Brain microvascular endothelial cell (primary cell): ENCODE measurements at regions not wholly inside any gene's neighbourhood (a gene's known extent, or its start where the extent isn't known, plus 50 kb on each side); places are given as distances from the start of the nearest gene placed in this dataset.

Experiments
- DNase-seq: peaks from one replicate; pipeline ENCODE4 v3.0.0-alpha.2; 2020
- H3K27ac ChIP-seq: fragments of 250-450 bp; sonication (Bioruptor Pico); 2 replicates; pipeline ENCODE4 v1.5.1; 2020; ENCODE audit warnings: mild to moderate bottlenecking, moderate library complexity
- H3K27me3 ChIP-seq: fragments of 250-450 bp; sonication (Bioruptor Pico); replicated peaks from 2 replicates; pipeline ENCODE4 v1.5.1; 2020; ENCODE audit warnings: mild to moderate bottlenecking
- H3K36me3 ChIP-seq: fragments of 250-450 bp; sonication (Bioruptor Pico); replicated peaks from 2 replicates; pipeline ENCODE4 v1.5.1; 2020; ENCODE audit warnings: mild to moderate bottlenecking
- H3K4me3 ChIP-seq: 2 replicates; pipeline ENCODE4 v1.5.1; 2011; ENCODE audit warnings: low read depth, mild to moderate bottlenecking, control low read depth, low read length, moderate library complexity
- CTCF ChIP-seq: IDR thresholded peaks from 2 replicates; pipeline ENCODE4 v1.5.1; 2011; ENCODE audit warnings: low read depth, mild to moderate bottlenecking, moderate library complexity, low read length, control low read depth, inconsistent platforms; ENCODE audit errors: missing control alignments
- in situ Hi-C: cut with HindIII; loops from 2 replicates; pipeline ENCODE4 v1.10.0; 2017; ENCODE audit warnings: low sequenced_read_pairs, low pct_ligation_motif_present

- in situ Hi-C loops, result no loop called here
- no peaks in the 10 kb centered on the region for H3K36me3 ChIP-seq
- DNase-seq, result no peak
These were observed 251.2 kb downstream of the BRD1 start for GRCh38 chr22:49576241-49577141.

GRCh38 chr22:49575703-49576081, 252.0 kb downstream of the BRD1 start:
- Histone ChIP-seq H3K27ac (no peak overlapping the region), H3K27me3 (no peaks in the 10 kb centered on the region), H3K36me3 (no peaks in the 10 kb centered on the region), H3K4me3 (no peak overlapping the region)
- DNase-seq, result no peak
- no peak for TF ChIP-seq CTCF
- in situ Hi-C loops, result no loop called here

More at GRCh38 chr22:49576241-49577141, 251.2 kb downstream of the BRD1 start:
- Histone ChIP-seq H3K4me3 (no peak overlapping the region), H3K27ac (no peak overlapping the region), H3K27me3 (no peaks in the 10 kb centered on the region)
- TF ChIP-seq CTCF, result no peak

- in situ Hi-C loops, result no loop called here
- H3K27ac ChIP-seq, result no peak overlapping the region
- no peak for DNase-seq
- no peaks in the 10 kb centered on the region for H3K27me3 ChIP-seq
- H3K4me3 ChIP-seq, result no peak overlapping the region
- no peaks in the 10 kb centered on the region for H3K36me3 ChIP-seq
- TF ChIP-seq CTCF, result no peak
These were observed 252.6 kb downstream of the BRD1 start for GRCh38 chr22:49574881-49575702.

- in situ Hi-C loops, result no loop called here
- Histone ChIP-seq H3K4me3 (no peak overlapping the region), H3K27ac (no peak overlapping the region), H3K27me3 (no peaks in the 10 kb centered on the region), H3K36me3 (no peaks in the 10 kb centered on the region)
- no peak for DNase-seq
- no peak for TF ChIP-seq CTCF
These were observed 253.3 kb downstream of the BRD1 start for GRCh38 chr22:49574205-49574880.

- H3K27ac ChIP-seq, result no peak overlapping the region
- TF ChIP-seq CTCF, result no peak
These were observed 254.4 kb downstream of the BRD1 start for GRCh38 chr22:49573109-49573765.

More at GRCh38 chr22:49573109-49573765, 254.4 kb downstream of the BRD1 start:
- H3K36me3 ChIP-seq, result no peaks in the 10 kb centered on the region
- in situ Hi-C loops, result no loop called here
- DNase-seq, result no peak
- H3K4me3 ChIP-seq, result no peak overlapping the region
- no peaks in the 10 kb centered on the region for H3K27me3 ChIP-seq
